ENCODE measurements at regions not wholly inside any gene's neighbourhood (a gene's known extent, or its start where the extent isn't known, plus 50 kb on each side); places are given as distances from the start of the nearest gene placed in this dataset.

- TF ChIP-seq, protein P1, sequence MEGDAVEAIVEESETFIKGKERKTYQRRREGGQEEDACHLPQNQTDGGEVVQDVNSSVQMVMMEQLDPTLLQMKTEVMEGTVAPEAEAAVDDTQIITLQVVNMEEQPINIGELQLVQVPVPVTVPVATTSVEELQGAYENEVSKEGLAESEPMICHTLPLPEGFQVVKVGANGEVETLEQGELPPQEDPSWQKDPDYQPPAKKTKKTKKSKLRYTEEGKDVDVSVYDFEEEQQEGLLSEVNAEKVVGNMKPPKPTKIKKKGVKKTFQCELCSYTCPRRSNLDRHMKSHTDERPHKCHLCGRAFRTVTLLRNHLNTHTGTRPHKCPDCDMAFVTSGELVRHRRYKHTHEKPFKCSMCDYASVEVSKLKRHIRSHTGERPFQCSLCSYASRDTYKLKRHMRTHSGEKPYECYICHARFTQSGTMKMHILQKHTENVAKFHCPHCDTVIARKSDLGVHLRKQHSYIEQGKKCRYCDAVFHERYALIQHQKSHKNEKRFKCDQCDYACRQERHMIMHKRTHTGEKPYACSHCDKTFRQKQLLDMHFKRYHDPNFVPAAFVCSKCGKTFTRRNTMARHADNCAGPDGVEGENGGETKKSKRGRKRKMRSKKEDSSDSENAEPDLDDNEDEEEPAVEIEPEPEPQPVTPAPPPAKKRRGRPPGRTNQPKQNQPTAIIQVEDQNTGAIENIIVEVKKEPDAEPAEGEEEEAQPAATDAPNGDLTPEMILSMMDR (IDR thresholded peaks at IDR 0.05) = no peak
- DNase-seq (ENCODE audit: low spot score) (no peak), ATAC-seq (ENCODE audit: low FRiP score) (peak; percentile 67)
Observed at GRCh38 chr5:61673007-61673735, 341.1 kb downstream of the ZSWIM6 start.

DNA sequence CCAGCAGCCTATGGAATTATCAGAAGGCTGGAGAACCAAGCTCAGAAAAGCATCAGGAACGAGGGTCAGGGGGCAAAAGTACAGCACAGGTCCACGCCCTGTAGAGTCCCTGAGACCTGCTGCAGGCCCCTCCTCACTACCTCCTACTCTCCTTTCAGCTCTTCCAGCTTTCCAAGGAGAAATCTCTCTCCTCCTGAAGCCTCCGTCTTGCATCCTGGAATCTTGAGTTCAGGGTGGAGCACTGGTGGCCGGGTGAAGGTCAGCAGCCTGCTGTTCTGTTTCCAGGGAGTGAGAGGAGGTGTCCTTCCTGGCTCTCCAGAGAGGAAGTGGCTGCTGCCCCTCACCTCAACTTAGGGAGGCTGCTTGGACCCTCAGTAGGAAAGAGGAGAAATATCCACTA is 342.3 kb downstream of the ZSWIM6 start:
- TF ChIP-seq, protein P1 (IDR thresholded peaks at IDR 0.05) = no peak
- no peak for DNase-seq (ENCODE audit: low spot score)
- no peak for ATAC-seq (ENCODE audit: low FRiP score)

- no peak for DNase-seq (ENCODE audit: low spot score)
- no peak for ATAC-seq (ENCODE audit: low FRiP score)
- TF ChIP-seq, protein P1 (IDR thresholded peaks at IDR 0.05) = no peak
Observed at GRCh38 chr5:61675015-61675692, 343.1 kb downstream of the ZSWIM6 start.

- DNase-seq (ENCODE audit: low spot score) (no peak), ATAC-seq (ENCODE audit: low FRiP score) (no peak)
- TF ChIP-seq, protein P1 (IDR thresholded peaks at IDR 0.05) = no peak
Observed at GRCh38 chr5:61677220-61677619, 345.2 kb downstream of the ZSWIM6 start.

DNA sequence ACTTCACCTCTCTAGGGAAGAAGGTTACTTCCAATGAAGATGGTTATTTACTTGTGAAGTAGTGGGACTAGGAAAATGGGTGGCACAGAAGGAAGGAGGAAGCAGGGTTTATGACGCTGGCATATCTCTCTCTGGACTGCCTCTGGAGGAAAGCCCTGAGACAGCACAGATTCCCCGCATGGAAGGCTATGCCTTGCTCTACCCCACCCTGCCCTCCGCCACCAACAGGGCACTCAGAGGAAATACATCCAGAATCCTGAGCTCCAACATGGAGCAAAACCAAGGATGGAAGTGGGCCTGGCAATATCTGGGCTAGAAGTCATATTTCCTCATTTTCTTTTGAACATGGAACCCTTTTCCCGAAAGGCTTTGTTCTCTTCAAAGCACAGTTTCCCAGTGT is 346.9 kb downstream of the ZSWIM6 start:
- ATAC-seq (ENCODE audit: low FRiP score) (no peak), DNase-seq (ENCODE audit: low spot score) (no peak)
- TF ChIP-seq, protein P1 (IDR thresholded peaks at IDR 0.05) = no peak

- no peak for ATAC-seq (ENCODE audit: low FRiP score)
- TF ChIP-seq, protein P1 (IDR thresholded peaks at IDR 0.05) = no peak
- no peak for DNase-seq (ENCODE audit: low spot score)
Observed at GRCh38 chr5:61679562-61679961, 347.5 kb downstream of the ZSWIM6 start.

- TF ChIP-seq, protein P1 (IDR thresholded peaks at IDR 0.05) = no peak
- ATAC-seq (ENCODE audit: low FRiP score) (no peak), DNase-seq (ENCODE audit: low spot score) (no peak)
Observed at GRCh38 chr5:61680247-61680646, 348.2 kb downstream of the ZSWIM6 start.
